WTC11 (cell line): ENCODE measurements at regions not wholly inside any gene's neighbourhood (a gene's known extent, or its start where the extent isn't known, plus 50 kb on each side); places are given as distances from the start of the nearest gene placed in this dataset.

ENCODE experiments used
- CBFB ChIP-seq: sonication (generic); formaldehyde crosslinking; IDR thresholded peaks from 2 replicates; pipeline ENCODE4 v1.8.1; 2022; ENCODE audit warnings: mild to moderate bottlenecking, low read depth, missing genetic modification reagents
- EMX1 ChIP-seq: fragments of 250-450 bp; sonication (Bioruptor Pico); IDR thresholded peaks from 2 replicates; pipeline ENCODE4 v1.8.0; 2021; ENCODE audit warnings: mild to moderate bottlenecking
- ETV6 ChIP-seq: sonication (generic); formaldehyde crosslinking; IDR thresholded peaks from 2 replicates; pipeline ENCODE4 v1.8.1; 2022; ENCODE audit warnings: mild to moderate bottlenecking, missing genetic modification reagents
- GABPB1 ChIP-seq: sonication (generic); formaldehyde crosslinking; IDR thresholded peaks from 2 replicates; pipeline ENCODE4 v1.8.1; 2023; ENCODE audit warnings: mild to moderate bottlenecking, missing genetic modification reagents
- SP1 ChIP-seq: sonication (generic); formaldehyde crosslinking; conservative IDR thresholded peaks from 2 replicates; pipeline ENCODE4 v1.8.1; 2022; ENCODE audit warnings: missing genetic modification reagents
- TEAD4 ChIP-seq: sonication (generic); formaldehyde crosslinking; IDR thresholded peaks from 2 replicates; pipeline ENCODE4 v1.8.0; 2022; ENCODE audit warnings: mild to moderate bottlenecking, missing genetic modification reagents
- TP53 ChIP-seq: sonication (generic); formaldehyde crosslinking; IDR thresholded peaks from 2 replicates; pipeline ENCODE4 v1.8.1; 2023; ENCODE audit warnings: mild to moderate bottlenecking, missing genetic modification reagents
- TF ChIP-seq, protein P1 (sequence below): sonication (generic); formaldehyde crosslinking; IDR thresholded peaks from 2 replicates; pipeline ENCODE4 v1.8.0; 2023; ENCODE audit warnings: missing genetic modification reagents, mild to moderate bottlenecking, borderline replicate concordance
- TF ChIP-seq, protein P2 (sequence below): fragments of 200-600 bp; IDR thresholded peaks from 2 replicates; pipeline ENCODE4 v1.8.0; 2022; ENCODE audit warnings: antibody characterized with exemption
- TF ChIP-seq, protein P3 (sequence below): sonication (generic); formaldehyde crosslinking; IDR thresholded peaks from 2 replicates; pipeline ENCODE4 v1.8.0; 2022; ENCODE audit warnings: mild to moderate bottlenecking, missing genetic modification reagents
- TF ChIP-seq, protein P4 (sequence below): sonication (generic); formaldehyde crosslinking; conservative IDR thresholded peaks from 2 replicates; pipeline ENCODE4 v1.8.1; 2022; ENCODE audit warnings: mild to moderate bottlenecking, missing genetic modification reagents
- TF ChIP-seq, protein P5 (sequence below): fragments of 250-450 bp; sonication (Bioruptor Pico); IDR thresholded peaks from 2 replicates; pipeline ENCODE4 v1.9.0; 2021; ENCODE audit warnings: mild to moderate bottlenecking

DNA sequence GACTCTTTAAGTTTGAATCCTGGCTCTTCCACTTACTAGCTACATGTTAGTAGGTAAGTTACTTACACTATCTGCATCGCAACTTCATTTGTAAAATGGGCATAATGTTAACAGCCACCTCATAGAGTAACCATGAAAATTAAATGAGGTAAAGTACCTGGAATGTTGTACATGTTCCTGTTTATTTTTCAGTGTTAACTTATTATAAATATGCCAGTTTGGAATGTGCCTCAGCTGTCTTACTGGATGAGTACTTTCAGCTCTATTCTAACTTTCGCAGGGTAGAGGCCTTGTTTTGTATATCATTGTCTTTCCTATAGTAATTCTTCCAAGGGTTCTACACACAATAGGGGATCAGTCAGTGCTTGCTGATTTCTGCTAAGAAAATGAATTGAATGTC is 167.4 kb downstream of the DUSP10 start:
- TF ChIP-seq GABPB1 (CRISPR knock-in tag) = no peak
- TF ChIP-seq, protein P1, sequence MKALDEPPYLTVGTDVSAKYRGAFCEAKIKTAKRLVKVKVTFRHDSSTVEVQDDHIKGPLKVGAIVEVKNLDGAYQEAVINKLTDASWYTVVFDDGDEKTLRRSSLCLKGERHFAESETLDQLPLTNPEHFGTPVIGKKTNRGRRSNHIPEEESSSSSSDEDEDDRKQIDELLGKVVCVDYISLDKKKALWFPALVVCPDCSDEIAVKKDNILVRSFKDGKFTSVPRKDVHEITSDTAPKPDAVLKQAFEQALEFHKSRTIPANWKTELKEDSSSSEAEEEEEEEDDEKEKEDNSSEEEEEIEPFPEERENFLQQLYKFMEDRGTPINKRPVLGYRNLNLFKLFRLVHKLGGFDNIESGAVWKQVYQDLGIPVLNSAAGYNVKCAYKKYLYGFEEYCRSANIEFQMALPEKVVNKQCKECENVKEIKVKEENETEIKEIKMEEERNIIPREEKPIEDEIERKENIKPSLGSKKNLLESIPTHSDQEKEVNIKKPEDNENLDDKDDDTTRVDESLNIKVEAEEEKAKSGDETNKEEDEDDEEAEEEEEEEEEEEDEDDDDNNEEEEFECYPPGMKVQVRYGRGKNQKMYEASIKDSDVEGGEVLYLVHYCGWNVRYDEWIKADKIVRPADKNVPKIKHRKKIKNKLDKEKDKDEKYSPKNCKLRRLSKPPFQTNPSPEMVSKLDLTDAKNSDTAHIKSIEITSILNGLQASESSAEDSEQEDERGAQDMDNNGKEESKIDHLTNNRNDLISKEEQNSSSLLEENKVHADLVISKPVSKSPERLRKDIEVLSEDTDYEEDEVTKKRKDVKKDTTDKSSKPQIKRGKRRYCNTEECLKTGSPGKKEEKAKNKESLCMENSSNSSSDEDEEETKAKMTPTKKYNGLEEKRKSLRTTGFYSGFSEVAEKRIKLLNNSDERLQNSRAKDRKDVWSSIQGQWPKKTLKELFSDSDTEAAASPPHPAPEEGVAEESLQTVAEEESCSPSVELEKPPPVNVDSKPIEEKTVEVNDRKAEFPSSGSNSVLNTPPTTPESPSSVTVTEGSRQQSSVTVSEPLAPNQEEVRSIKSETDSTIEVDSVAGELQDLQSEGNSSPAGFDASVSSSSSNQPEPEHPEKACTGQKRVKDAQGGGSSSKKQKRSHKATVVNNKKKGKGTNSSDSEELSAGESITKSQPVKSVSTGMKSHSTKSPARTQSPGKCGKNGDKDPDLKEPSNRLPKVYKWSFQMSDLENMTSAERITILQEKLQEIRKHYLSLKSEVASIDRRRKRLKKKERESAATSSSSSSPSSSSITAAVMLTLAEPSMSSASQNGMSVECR (CRISPR knock-in tag) = no peak
- TF ChIP-seq, protein P2, sequence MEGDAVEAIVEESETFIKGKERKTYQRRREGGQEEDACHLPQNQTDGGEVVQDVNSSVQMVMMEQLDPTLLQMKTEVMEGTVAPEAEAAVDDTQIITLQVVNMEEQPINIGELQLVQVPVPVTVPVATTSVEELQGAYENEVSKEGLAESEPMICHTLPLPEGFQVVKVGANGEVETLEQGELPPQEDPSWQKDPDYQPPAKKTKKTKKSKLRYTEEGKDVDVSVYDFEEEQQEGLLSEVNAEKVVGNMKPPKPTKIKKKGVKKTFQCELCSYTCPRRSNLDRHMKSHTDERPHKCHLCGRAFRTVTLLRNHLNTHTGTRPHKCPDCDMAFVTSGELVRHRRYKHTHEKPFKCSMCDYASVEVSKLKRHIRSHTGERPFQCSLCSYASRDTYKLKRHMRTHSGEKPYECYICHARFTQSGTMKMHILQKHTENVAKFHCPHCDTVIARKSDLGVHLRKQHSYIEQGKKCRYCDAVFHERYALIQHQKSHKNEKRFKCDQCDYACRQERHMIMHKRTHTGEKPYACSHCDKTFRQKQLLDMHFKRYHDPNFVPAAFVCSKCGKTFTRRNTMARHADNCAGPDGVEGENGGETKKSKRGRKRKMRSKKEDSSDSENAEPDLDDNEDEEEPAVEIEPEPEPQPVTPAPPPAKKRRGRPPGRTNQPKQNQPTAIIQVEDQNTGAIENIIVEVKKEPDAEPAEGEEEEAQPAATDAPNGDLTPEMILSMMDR = no peak
- no peak for TF ChIP-seq CBFB (CRISPR knock-in tag)
- TF ChIP-seq, protein P3, sequence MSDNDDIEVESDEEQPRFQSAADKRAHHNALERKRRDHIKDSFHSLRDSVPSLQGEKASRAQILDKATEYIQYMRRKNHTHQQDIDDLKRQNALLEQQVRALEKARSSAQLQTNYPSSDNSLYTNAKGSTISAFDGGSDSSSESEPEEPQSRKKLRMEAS (CRISPR knock-in tag) = no peak
- no peak for TF ChIP-seq SP1 (CRISPR knock-in tag)
- TF ChIP-seq, protein P4, sequence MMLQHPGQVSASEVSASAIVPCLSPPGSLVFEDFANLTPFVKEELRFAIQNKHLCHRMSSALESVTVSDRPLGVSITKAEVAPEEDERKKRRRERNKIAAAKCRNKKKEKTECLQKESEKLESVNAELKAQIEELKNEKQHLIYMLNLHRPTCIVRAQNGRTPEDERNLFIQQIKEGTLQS = no peak
- TF ChIP-seq, protein P5, sequence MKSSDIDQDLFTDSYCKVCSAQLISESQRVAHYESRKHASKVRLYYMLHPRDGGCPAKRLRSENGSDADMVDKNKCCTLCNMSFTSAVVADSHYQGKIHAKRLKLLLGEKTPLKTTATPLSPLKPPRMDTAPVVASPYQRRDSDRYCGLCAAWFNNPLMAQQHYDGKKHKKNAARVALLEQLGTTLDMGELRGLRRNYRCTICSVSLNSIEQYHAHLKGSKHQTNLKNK (CRISPR knock-in tag) = no peak
- TF ChIP-seq EMX1 (CRISPR knock-in tag) = no peak
- no peak for TF ChIP-seq TP53 (CRISPR knock-in tag)
- TF ChIP-seq TEAD4 (CRISPR knock-in tag) = no peak
- TF ChIP-seq ETV6 (CRISPR knock-in tag) = no peak
